ENCODE measurements at regions not wholly inside any gene's neighbourhood (a gene's known extent, or its start where the extent isn't known, plus 50 kb on each side); places are given as distances from the start of the nearest gene placed in this dataset.

- TF ChIP-seq CTCF (IDR thresholded peaks at IDR 0.05; ENCODE audit: borderline replicate concordance, extremely low read depth, low read length, poor library complexity, severe bottlenecking) (no peak), EZH2 (IDR thresholded peaks at IDR 0.05; ENCODE audit: borderline replicate concordance, low read depth, low read length, severe bottlenecking) (no peak)
Observed at GRCh38 chr1:199303035-199303434, 664.2 kb downstream of the PTPRC start.

Data from DND-41 (cell line).